Activated T-cell treated with anti-CD3 and anti-CD28 coated beads for 24 hours (primary cell): ENCODE measurements at regions not wholly inside any gene's neighbourhood (a gene's known extent, or its start where the extent isn't known, plus 50 kb on each side); places are given as distances from the start of the nearest gene placed in this dataset.

Experiments used
- DNase-seq: peaks from one replicate; pipeline ENCODE4 v3.0.0-alpha.2; 2020; ENCODE audit warnings: low read depth

GRCh38 chr10:10365676-10366075, 652.0 kb upstream of the CELF2 start:
- DNase-seq = no peak

DNA sequence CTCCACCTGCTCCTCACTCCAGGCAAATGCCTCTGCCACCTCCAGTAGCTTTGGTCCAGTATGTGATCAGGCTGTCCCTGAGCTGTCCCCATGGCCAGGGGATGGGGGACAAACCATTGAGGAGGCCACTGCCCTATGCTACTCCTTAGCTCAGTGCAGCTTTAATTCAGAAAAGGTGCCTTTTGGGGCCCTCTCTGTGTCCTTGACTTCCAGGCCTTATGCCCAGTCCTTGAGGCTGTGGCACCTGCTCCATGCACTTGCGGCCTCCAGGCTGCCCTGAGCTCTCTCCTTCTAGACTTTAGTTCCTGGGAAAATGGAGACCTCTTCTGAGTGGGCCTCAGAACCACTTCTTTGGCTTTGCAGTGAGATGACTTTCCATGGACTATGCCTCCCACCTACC, 650.8 kb upstream of the CELF2 start:
- no peak for DNase-seq

GRCh38 chr10:10367264-10367663, 650.4 kb upstream of the CELF2 start:
- DNase-seq = no peak

DNA sequence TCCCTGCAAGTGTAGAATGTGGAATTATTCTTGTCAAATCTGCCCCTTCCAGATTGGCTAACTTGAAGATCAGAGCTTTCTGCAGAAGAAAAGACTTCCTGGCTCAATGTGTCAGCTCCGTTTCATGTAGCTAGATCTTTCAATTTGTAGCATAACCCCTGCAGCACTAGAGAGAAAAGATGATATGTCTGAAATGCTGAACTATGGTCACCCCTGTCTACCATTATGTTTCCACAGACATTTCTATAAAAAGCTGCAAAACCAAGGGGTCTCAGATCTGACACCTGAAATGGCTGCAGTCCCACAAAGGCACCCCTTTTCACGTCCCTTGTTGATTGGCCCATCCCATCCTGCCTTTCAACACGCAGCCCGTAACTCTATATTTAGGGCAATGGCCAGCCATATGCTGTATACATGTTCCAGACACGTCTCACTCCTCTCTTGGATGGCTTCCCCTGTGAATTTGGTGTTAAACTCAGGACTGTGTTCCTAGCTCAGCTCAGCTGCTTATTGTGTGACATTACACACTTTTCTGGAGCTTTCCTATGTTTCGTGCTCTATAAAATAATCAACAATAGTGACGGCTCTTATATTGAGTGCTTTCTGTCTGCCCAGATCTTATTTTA, 648.6 kb upstream of the CELF2 start:
- DNase-seq = no peak

GRCh38 chr10:10385831-10386230, 631.8 kb upstream of the CELF2 start:
- DNase-seq = no peak

DNA sequence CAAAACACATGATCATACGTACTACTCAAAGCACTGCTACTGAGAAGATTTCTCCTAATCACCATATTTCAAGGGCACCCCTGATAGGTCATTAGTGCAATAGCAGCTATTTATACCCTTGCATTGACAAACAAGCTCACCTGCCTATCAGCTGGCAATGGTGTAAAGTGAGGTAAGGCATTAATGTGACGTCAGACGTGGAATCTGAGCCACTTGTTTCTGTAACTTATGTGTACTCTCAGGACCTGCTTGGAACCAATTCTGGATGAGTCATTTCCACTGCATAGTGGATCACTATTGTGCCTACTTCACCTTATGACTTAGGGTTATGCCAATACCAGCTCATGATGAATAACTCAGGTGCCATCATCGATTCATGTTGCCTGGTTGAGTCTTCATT, 628.5 kb upstream of the CELF2 start:
- no peak for DNase-seq

GRCh38 chr10:10392511-10392910, 625.2 kb upstream of the CELF2 start:
- DNase-seq = no peak

DNA sequence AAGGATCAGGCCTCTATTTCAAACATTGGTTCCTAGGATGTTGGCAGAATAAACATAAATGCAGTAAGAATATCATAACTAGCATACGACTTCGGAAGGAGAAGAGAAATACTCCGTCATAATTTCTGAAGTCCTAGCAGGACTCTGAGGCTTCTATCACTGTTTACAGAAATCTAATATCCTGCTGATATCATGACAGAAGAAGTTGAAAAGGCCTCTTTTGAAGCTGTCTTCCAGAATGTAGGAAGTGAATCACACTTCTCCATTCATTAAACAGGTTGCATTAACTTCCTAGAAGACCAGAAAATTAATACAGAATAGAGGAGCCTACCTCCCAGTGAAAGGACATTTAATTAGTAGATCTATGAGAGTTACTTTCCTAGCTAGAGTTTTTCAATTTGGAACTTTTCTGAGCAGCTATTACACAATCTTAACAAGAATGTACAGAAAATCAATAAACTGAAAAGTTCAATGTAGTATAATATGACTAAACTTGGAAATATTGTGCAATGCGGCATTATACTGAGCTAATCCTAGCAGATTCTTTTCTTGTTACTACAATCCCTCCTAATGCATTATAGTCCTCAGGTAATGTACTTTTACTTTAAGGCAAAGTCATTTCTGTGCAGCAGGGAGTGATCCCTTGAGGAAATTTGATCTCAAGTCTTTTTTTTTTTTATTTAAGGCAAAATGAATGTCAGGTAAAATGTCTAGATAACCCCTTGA, 622.6 kb upstream of the CELF2 start:
- DNase-seq = no peak

DNA sequence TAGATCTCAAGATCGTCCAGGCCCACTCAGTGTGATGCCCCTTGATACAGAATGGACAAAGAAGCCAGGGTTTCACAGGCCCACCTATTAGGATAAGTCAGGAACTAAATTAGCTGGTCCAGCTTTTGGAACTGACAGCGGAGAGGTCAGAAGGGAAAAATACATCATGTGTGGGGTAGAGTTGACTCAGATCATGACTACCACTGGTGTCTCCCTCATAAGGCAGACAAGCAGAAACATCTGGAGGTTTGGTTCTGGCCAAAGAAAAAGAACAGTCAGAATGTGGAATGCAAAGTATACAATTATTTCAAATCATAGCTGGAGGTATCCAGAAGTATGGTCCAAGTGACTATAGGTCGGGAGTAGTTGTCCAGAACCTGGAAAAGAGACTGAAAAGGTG, 621.1 kb upstream of the CELF2 start:
- DNase-seq = no peak

- no peak for DNase-seq
These were observed 619.8 kb upstream of the CELF2 start for GRCh38 chr10:10397906-10398305.

- no peak for DNase-seq
These were observed 613.9 kb upstream of the CELF2 start for GRCh38 chr10:10403762-10404161.

DNA sequence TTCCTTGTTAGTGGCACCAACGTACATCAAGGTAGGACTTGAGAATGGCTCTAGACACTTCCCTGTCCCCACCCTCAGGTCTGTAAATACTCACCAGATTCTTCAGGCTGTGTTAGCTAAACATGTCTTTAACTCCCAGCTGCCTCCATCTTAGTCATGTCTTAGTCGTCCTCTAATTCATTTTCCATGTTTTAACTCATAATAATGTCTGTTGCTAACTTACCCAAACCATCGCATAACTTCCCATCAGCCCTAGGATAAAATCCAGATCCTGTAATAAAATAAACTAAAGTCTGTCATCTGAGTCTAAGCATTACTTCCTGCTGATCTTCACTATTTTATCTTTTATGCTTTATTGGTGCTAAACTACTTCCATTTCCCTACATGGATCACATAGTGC, 600.0 kb upstream of the CELF2 start:
- no peak for DNase-seq

- DNase-seq = peak; percentile 10
These were observed 599.3 kb upstream of the CELF2 start for GRCh38 chr10:10418387-10418786.

- no peak for DNase-seq
These were observed 596.6 kb upstream of the CELF2 start for GRCh38 chr10:10421071-10421470.

DNA sequence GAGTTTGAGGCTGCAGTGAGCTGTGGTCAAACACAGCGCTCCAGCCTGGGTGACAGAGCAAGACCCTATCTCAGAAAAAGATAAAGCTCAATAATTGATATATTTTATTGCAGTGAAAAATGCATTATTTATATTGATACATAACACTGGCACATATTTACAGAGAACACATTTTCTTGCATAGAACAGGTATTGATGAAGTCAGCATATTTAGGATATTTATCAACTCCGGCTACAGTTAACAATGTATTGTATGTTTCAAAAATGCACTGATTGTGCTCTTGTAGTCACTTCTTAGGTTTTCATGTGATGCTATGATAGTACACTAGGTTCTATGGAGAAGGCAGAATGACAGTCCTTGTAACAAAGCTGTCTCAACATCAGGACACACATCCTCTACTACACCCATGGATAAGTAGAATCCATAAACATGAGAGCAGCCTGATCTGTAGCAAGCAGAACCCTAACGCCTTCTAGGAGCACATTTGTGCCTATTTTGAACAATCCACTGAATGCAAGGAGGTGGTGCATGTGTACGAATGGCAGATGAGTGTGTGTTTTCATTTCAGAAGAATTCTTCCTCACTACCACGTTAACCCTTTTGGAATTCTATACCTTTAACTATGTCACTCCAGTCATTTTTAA, 586.1 kb upstream of the CELF2 start:
- DNase-seq = no peak

- DNase-seq = no peak
These were observed 585.2 kb upstream of the CELF2 start for GRCh38 chr10:10432296-10433035.

DNA sequence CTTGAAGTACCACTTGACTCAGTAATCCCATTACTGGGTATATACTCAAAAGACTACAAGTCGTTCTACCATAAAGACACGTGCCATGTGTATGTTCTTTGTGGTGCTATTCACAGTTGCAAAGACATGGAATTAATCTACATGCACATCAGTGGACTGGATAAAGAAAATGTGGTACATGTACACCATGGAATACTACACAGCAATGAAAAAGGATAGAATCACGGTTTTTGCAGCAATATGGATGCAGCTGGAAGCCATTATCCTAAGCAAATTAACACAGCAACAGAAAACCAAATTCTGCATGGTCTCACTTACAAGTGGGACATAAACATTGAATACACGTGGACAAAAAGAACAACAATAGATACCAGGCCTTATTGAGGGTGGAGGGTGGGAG, 583.4 kb upstream of the CELF2 start:
- DNase-seq = no peak

DNA sequence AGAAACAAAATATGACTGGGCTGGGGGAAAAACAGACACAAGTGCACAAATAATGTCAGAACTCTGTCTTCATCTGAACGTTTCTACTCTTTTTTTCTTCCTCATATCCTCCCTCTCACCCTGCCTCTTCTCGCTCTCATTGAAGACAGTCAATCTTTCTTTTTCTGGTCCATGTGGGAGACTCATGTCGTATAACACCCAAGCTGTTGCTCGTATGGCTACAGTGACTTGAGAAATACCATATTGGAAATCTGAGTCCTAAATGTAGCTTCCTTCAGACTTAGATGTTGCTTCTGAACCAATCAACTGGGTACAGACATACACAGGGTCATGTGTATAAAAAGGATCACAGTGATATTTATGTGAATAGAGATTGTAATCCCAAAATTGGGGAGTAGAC, 579.8 kb upstream of the CELF2 start:
- DNase-seq = no peak

DNA sequence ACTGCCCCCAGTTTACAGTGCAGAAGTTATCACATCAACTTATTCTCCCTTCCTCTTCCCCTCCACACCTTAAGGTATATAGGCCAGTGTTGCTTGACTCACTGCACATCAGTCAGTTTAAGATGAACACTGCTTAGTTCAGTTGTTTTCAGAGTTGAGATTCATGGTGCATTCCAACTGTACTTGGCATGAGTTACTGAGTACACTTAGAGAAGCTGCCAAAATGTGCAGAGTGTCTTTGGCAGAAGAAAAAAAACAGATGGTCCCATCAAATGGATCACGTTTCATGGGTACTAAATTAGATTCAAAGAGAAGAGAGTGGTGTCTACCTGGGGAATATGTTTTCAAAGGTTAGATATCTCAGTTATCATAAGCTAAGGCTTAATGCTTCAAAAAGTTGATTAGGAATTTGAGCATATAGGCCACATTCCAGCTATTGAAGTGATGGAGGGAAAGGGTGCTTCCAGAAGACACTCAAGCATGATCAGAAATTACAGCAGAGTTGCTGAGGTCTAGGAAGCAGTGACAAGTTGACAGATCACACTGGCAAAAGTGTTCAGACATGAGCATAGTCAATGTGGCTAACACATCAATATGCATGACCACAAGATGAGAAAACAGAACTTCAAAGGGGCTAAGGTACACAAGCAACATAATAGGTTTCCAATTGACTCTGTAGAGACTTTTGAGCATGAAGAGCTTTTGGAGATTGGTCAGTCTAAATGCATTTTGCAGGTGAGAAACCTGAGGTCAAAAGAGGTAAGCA, 579.2 kb upstream of the CELF2 start:
- no peak for DNase-seq

DNA sequence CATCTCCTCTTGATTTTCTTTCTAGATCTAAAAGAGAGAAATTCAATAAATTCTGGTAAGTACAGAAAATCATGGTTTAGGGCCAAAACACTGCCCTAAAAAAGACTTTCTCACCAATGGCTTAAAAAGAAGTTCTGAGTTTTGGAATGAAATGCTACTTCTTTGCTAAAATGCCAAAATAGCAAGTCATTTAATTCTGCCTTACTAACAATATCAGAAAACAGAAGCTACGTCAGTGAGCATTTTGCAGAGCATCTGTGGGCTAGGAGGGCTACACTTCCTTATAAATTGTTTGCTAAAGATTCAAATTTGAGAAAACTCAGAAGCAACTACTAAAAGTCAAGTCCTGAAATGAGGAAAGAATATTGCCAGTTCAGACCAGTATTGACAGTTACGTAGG, 560.8 kb upstream of the CELF2 start:
- no peak for DNase-seq

DNA sequence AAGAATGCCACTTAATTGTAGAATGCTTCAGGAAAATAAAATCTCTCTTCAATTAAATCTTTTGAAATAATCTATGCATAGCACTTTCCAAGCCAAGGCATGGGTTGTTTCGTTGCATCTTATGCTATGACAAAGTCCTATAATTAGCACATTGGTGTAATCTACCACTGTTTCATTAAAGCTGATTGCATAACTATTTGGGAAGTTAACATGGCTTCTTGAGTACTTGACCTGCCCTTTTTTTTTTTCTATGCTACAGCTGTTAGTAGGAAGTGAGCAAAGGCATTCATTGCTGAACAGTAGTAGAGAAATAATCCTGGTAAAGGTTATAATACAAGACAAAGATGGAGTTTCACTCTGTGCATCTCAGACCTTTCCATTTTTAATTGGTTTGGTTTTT, 557.2 kb upstream of the CELF2 start:
- no peak for DNase-seq
